Adipocyte (in vitro differentiated cells): ENCODE measurements at regions not wholly inside any gene's neighbourhood (a gene's known extent, or its start where the extent isn't known, plus 50 kb on each side); places are given as distances from the start of the nearest gene placed in this dataset.

ENCODE experiments used
- DNase-seq: peaks from one replicate; pipeline ENCODE4 v3.0.0-alpha.2; 2015; ENCODE audit warnings: low read depth
- H3K27me3 ChIP-seq: replicated peaks from 2 replicates; pipeline ENCODE4 v1.7.0; 2013; ENCODE audit warnings: mild to moderate bottlenecking, low read length, moderate library complexity; ENCODE audit not compliant: control insufficient read depth, insufficient read depth
- H3K36me3 ChIP-seq: 2 replicates; pipeline ENCODE4 v1.7.0; 2013; ENCODE audit warnings: low read length, mild to moderate bottlenecking, moderate library complexity; ENCODE audit not compliant: control insufficient read depth, insufficient read depth, severe bottlenecking
- H3K4me1 ChIP-seq: 2 replicates; pipeline ENCODE4 v1.7.0; 2013; ENCODE audit warnings: mild to moderate bottlenecking, low read length, moderate library complexity; ENCODE audit not compliant: control insufficient read depth, insufficient read depth
- H3K4me3 ChIP-seq: 2 replicates; pipeline ENCODE4 v1.7.0; 2013; ENCODE audit warnings: mild to moderate bottlenecking, low read length, moderate library complexity
- H3K9ac ChIP-seq: 2 replicates; pipeline ENCODE4 v1.7.0; 2013; ENCODE audit warnings: mild to moderate bottlenecking, low read length, moderate library complexity
- H3K9me3 ChIP-seq: 2 replicates; pipeline ENCODE4 v1.7.0; 2013; ENCODE audit warnings: mild to moderate bottlenecking, low read length, moderate library complexity; ENCODE audit not compliant: control insufficient read depth

DNA sequence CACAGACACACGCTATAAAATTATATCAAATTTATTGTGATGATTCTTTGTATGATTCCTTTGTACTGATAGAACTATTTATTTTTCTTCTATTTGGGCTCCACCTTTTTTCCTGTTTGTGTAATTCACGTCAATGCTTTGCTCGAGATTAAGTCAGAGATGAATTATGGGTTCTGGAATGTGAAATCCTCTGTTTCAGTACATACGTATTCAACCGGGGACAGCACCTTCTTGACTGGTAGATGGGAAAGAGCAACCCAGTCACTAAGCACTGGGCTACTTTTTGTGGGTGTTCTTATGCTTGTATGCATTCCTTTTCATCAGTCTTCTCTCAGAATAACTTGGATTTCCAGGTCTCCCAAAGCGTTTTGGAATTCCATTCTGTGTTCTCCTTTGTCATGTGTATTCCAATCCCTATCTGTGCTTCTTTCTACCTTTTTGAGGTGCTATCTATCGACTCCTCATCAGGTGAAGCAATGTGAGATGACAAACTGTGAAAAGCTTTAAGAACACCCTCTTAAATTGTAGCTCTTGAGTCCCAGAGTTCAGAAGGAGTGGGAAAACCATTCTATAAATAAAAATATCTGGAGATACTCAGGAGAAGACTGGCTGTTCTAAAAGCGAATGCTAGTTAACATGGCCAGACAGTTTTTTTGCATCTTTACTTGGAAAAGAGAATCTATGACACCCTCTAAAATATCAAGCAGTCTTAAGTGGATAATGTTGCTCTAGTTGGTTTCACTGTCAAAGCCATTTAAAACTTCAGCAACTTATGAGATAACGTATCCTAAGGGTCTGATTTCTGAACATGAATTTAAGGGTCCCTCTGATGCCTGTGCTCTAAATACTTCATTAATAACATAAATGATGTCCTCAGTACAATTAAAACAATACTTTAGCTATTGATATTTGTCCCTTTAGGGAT, 197.7 kb upstream of the PREP start:
- Histone ChIP-seq H3K9ac (peak overlapping the region; percentile 80), H3K27me3 (no peaks in the 10 kb centered on the region), H3K36me3 (no peaks in the 10 kb centered on the region), H3K4me3 (peak overlapping the region; percentile 55), H3K9me3 (no peaks in the 10 kb centered on the region), H3K4me1 (peaks cover 65% of the 10 kb centered on the region)
- DNase-seq: peak; percentile 78

DNA sequence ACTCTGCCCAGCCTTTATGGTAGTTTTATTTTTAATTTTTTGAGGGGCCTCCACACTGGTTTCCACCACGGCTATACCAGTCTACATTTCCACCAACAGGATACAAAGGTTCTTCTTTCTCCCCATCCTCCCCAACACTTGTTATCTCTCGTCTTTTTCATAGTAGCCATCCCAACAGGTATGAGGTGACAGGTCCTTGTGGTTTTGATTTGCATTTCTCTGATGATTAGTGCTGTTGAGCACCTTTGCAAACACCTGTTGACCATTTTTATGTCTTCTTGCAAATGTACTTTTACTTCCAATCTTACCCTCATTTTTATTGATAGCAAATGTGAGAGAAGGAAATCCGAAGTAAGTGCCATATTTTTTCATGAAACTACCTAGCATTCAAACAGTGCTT, 195.4 kb upstream of the PREP start:
- DNase-seq: no peak
- Histone ChIP-seq H3K36me3 (no peaks in the 10 kb centered on the region), H3K9ac (no peak overlapping the region), H3K9me3 (no peaks in the 10 kb centered on the region), H3K4me3 (no peak overlapping the region), H3K27me3 (no peaks in the 10 kb centered on the region), H3K4me1 (peaks cover 52% of the 10 kb centered on the region)

DNA sequence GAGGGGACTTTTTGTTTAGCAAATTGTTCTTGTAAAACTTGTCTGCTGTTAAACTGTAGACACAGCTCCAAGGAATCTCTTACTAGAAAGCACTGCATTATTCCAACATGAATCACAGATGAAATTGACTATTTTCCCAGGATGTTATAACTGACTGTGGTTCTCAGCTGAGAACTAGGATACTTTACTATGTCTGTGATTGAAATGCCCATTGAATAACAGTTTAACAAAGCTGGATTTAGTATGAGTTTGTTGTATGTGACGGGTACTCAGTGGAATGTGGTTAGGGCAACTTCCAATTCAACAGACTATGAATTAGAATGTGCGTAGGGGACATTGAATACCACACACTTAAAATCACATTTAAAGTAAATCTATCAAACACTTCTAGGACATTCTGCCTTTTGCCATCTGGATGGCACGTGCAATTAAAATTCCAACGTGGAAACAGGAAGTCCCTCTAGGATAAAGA, 193.4 kb upstream of the PREP start:
- Histone ChIP-seq H3K9me3 (no peaks in the 10 kb centered on the region), H3K4me3 (no peak overlapping the region), H3K27me3 (no peaks in the 10 kb centered on the region), H3K4me1 (peaks cover 36% of the 10 kb centered on the region), H3K9ac (no peak overlapping the region), H3K36me3 (no peaks in the 10 kb centered on the region)
- DNase-seq: peak; percentile 90

DNA sequence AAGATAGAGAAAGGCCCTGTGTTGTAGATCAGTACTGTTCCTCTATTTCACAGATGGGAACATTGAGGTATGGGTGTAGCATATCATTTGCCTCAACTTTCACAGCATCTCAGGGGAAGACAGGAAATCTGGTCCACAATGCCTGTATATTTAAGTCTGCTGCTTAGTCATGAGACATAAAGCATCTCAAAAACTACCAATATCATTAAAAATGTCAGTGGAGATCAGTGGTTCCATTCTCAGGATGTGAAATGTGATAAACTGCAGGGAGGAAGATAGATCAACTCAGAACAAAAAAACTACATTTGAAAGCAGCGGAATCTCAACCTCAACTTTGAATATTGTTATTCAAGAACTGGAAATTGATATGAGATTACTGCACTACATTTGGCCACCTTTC, 192.9 kb upstream of the PREP start:
- H3K36me3 ChIP-seq: no peaks in the 10 kb centered on the region
- no peaks in the 10 kb centered on the region for H3K9me3 ChIP-seq
- H3K27me3 ChIP-seq: no peaks in the 10 kb centered on the region
- no peak for DNase-seq
- no peak overlapping the region for H3K4me3 ChIP-seq
- peaks cover 31% of the 10 kb centered on the region for H3K4me1 ChIP-seq
- H3K9ac ChIP-seq: no peak overlapping the region

DNA sequence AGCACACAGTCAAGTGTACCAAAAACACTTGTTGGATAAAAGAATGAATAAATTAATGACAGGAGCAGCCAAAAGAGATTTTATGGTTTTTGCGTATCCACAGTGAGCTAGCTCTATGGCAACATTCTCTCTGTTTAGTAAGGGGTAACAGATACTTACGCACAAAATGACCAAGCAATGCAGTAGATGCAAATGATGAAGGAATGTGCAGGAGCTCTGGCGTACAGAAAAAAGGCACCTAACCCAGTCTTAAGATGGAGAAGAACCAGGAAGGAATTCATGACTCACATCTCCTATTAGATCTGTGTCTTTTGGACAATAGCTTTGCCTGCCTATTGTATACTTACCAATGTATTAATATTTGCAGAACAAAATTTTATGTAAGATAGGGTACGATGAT, 191.9 kb upstream of the PREP start:
- Histone ChIP-seq H3K4me1 (peaks cover 21% of the 10 kb centered on the region), H3K9ac (no peak overlapping the region), H3K4me3 (no peak overlapping the region), H3K9me3 (no peaks in the 10 kb centered on the region), H3K27me3 (no peaks in the 10 kb centered on the region), H3K36me3 (no peaks in the 10 kb centered on the region)
- DNase-seq: no peak

DNA sequence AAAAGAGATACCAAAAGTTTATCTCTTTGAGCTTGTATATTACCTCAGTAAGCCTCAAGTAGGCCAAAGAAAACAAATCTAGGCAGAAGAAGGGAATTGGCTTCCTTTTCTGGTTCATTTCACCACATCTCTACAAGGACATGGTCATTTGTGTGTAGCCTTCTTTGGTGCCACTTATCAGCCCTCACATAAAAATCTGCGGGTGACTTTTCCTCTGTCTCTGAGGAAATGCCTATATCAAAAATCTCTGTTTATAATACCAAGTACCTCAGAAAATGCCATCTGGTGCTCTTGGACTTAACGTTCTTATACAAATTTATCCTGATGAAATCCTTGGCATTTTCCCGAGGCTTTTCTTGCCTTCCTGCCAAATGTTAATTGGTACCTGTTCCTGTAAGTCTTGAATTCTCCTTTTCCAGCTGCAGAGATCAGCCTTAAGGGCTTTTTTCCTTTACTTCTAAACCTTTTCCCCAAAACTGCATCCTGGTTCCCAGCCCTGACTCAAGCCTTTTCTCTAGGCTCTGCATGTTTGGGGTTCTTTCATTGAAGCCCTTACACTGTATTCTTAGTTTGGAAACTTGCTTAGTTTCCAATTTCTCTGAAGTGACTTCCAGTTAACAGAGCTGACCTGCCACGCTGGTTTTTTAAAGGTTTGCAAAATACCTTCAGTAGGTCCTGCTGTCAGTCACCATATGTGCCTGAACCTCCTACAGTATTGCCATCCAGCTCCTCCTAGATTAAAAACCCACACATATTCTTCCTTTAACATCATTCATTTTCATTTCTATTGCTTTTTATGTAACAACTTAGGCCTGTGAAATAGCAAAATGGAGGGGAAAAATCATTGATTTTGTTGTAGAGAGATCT, 191.2 kb upstream of the PREP start:
- Histone ChIP-seq H3K4me3 (no peak overlapping the region), H3K36me3 (no peaks in the 10 kb centered on the region), H3K27me3 (no peaks in the 10 kb centered on the region), H3K9me3 (no peaks in the 10 kb centered on the region), H3K4me1 (peaks cover 13% of the 10 kb centered on the region), H3K9ac (no peak overlapping the region)
- DNase-seq: peak; percentile 61

DNA sequence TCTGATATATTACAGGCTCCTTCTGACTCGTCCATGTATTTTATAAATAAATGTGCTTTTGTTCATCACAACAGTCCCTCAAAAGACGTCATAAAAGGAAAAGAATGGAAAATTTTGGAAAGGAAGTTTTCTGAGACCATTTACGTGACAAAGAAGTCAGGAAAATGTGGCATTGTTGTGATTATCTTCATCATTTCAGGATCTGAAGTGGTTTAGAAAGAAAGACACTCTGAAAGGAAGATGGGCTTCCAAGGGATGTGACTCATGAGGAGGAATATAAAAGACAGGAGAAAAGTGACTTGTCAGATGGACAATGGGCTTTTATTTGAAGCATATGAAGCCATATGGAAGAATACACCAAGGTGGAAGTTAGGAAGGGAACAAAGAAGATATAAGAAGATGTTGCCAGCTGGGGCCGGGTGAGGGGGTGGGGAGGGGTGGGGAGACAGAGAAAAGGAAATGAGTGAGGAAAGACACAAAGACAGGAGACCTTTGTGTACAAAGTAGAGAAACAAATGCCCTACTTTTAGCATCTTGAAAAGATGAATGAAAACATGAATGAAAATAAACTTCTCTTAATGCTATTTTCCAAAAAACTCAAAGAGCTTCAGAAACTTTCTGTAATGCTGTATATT, 190.3 kb upstream of the PREP start:
- no peak overlapping the region for H3K9ac ChIP-seq
- no peaks in the 10 kb centered on the region for H3K36me3 ChIP-seq
- no peak overlapping the region for H3K4me3 ChIP-seq
- H3K9me3 ChIP-seq: no peaks in the 10 kb centered on the region
- peaks cover 13% of the 10 kb centered on the region for H3K4me1 ChIP-seq
- H3K27me3 ChIP-seq: no peaks in the 10 kb centered on the region
- no peak for DNase-seq

DNA sequence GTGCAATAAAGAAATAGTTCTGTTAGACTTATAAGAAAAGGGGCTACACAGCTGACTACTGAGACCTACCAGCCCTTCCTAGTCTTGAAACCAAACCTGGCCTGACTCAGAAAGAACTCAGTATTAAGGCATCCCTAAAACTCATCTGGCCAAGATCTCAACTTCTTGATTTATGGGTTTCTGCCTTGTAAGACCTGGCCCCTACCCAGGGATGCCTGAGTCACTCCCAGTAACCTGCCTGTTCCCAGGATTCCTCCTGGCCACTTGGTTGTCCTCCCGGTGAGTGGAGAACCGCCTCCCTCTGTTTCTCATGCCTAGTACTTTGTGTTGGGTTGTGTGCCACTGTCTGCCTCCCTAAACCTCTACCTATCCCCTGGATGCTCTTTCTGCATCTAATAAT, 189.4 kb upstream of the PREP start:
- no peak for DNase-seq
- H3K27me3 ChIP-seq: no peaks in the 10 kb centered on the region
- no peak overlapping the region for H3K4me3 ChIP-seq
- no peaks in the 10 kb centered on the region for H3K36me3 ChIP-seq
- no peak overlapping the region for H3K9ac ChIP-seq
- H3K9me3 ChIP-seq: no peaks in the 10 kb centered on the region
- H3K4me1 ChIP-seq: peaks cover 13% of the 10 kb centered on the region

DNA sequence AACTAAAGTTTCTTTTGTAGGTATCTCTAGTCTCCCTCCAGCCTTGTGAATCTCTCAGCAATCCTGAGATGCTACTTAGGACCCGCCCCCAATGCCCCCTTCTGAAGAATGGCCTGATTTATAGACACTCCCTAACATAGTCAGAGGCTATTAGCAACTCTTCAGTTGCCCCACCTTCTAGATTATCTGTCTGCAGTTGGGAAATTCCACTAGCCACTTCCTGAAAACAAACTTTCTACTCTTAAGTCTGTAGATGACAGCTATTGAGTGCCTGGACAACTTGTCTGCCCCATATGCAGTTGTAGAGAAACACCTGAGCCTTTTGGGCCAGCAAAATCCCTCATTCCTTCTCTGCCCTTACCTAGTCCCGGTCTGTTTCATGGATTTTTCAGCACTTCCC, 188.2 kb upstream of the PREP start:
- Histone ChIP-seq H3K9me3 (no peaks in the 10 kb centered on the region), H3K27me3 (no peaks in the 10 kb centered on the region), H3K36me3 (no peaks in the 10 kb centered on the region), H3K9ac (no peak overlapping the region), H3K4me1 (peaks cover 9% of the 10 kb centered on the region), H3K4me3 (no peak overlapping the region)
- no peak for DNase-seq

DNA sequence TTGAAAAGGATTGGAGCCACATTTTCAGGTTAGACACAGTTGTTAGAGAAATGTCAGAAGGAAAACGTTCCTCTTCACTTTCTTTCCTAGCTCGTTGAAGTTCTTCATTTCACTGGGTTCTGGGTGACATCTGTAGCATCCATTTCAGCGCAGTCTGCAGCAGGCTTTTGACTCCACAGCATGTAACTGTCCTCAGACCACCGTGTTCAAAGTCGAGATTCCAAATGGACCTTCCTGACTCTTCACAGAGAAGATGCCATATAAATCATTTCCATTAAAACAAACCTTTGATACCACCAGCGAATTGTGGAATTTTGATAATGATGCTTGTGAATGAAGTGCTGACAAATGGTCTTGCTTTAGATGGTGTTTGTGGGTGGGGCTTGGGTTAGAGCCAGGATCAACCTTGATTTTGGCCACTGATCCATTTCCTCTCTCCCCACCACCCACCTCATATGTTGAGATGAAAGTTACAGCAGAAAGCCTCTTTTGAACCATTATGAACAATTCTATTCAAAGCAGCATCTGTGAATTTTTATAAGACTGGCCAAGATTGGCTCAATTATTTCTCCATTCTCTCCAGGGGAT, 185.3 kb upstream of the PREP start:
- Histone ChIP-seq H3K36me3 (no peaks in the 10 kb centered on the region), H3K27me3 (no peaks in the 10 kb centered on the region), H3K9me3 (no peaks in the 10 kb centered on the region), H3K4me3 (no peak overlapping the region), H3K4me1 (no peaks in the 10 kb centered on the region), H3K9ac (no peak overlapping the region)
- DNase-seq: no peak
